K562 (cell line): ENCODE measurements at regions not wholly inside any gene's neighbourhood (a gene's known extent, or its start where the extent isn't known, plus 50 kb on each side); places are given as distances from the start of the nearest gene placed in this dataset.

ENCODE experiments used
- BCL6 ChIP-seq: fragments of 250-450 bp; sonication (Bioruptor Pico); IDR thresholded peaks from 2 replicates; pipeline ENCODE4 v1.4.0; 2020
- CCNT2 ChIP-seq: IDR thresholded peaks from 2 replicates; pipeline ENCODE4 v1.6.1; 2011; ENCODE audit warnings: borderline replicate concordance, low read depth, mild to moderate bottlenecking, moderate library complexity, mixed read lengths, low read length; ENCODE audit not compliant: insufficient read length; ENCODE audit errors: extremely low read depth
- CHD4 ChIP-seq: fragments of 200-600 bp; sonication (generic); IDR thresholded peaks from 3 replicates; pipeline ENCODE4 v1.6.1; 2012; ENCODE audit warnings: low read depth, mild to moderate bottlenecking, mixed read lengths, low read length, inconsistent platforms; ENCODE audit not compliant: insufficient read depth, insufficient replicate concordance, poor library complexity, severe bottlenecking
- COPS2 ChIP-seq: fragments of 450-650 bp; conservative IDR thresholded peaks from 2 replicates; pipeline ENCODE4 v1.6.1; 2016; ENCODE audit warnings: mild to moderate bottlenecking, moderate library complexity
- EP300 ChIP-seq: IDR thresholded peaks from 2 replicates; pipeline ENCODE4 v1.6.1; 2012; ENCODE audit warnings: low read length, improper control_type of control experiment
- ILF3 ChIP-seq: fragments of 450-650 bp; IDR thresholded peaks from 2 replicates; pipeline ENCODE4 v1.6.1; 2018; ENCODE audit warnings: antibody characterized with exemption, mild to moderate bottlenecking, moderate library complexity, borderline replicate concordance
- NR3C1 ChIP-seq: sonication (generic); formaldehyde crosslinking; IDR thresholded peaks from 2 replicates; pipeline ENCODE4 v1.8.1; 2022; ENCODE audit warnings: missing genetic modification reagents
- PHB2 ChIP-seq: fragments of 450-650 bp; IDR thresholded peaks from 2 replicates; pipeline ENCODE4 v1.6.1; 2017; ENCODE audit warnings: low read depth
- POLR3A ChIP-seq: IDR thresholded peaks from 2 replicates; pipeline ENCODE4 v1.6.1; 2011; ENCODE audit warnings: borderline replicate concordance, mild to moderate bottlenecking, moderate library complexity; ENCODE audit not compliant: insufficient read length, insufficient read depth; ENCODE audit errors: extremely low read depth
- RBM14 ChIP-seq: fragments of 200-400 bp; formaldehyde crosslinking; IDR thresholded peaks from 2 replicates; pipeline ENCODE4 v1.6.1; 2018; ENCODE audit warnings: low read depth, mild to moderate bottlenecking, low read length, moderate library complexity, borderline replicate concordance; ENCODE audit not compliant: insufficient read depth
- SRF ChIP-seq, 2 experiments: fragments of 250-450, 450-650 bp in 1 of 2; sonication (Bioruptor Pico) in 1 of 2; sonication (generic) in 1 of 2; formaldehyde crosslinking; IDR thresholded peaks; 2 replicates each; pipeline versions ENCODE4 v1.5.0 to v1.5.1; 2020 to 2022; ENCODE audit warnings: mild to moderate bottlenecking in 1 of 2, missing genetic modification reagents in 1 of 2
- TAL1 ChIP-seq: fragments of 450-650 bp; IDR thresholded peaks from 2 replicates; pipeline ENCODE4 v1.6.1; 2016; ENCODE audit warnings: mild to moderate bottlenecking
- TEAD1 ChIP-seq, 2 experiments: fragments of 450-650 bp in 1 of 2; sonication (generic) in 1 of 2; formaldehyde crosslinking; IDR thresholded peaks; 2 replicates each; pipeline versions ENCODE4 v1.4.0 to v1.8.0; 2020 to 2022; ENCODE audit warnings: mild to moderate bottlenecking in 2 of 2, missing genetic modification reagents in 1 of 2
- THRB ChIP-seq: fragments of 450-650 bp; formaldehyde crosslinking; conservative IDR thresholded peaks from 2 replicates; pipeline ENCODE4 v1.4.0; 2022; ENCODE audit warnings: mild to moderate bottlenecking, missing genetic modification characterization
- XRCC3 ChIP-seq: fragments of 450-650 bp; IDR thresholded peaks from 2 replicates; pipeline ENCODE4 v1.6.1; 2017; ENCODE audit warnings: mild to moderate bottlenecking, moderate library complexity
- ZFPM2 ChIP-seq: fragments of 250-450 bp; sonication (Bioruptor Pico); IDR thresholded peaks from 2 replicates; pipeline ENCODE4 v1.5.1; 2022; ENCODE audit warnings: mild to moderate bottlenecking
- ZNF354B ChIP-seq: fragments of 250-450 bp; sonication (Bioruptor Pico); IDR thresholded peaks from 2 replicates; pipeline ENCODE4 v1.4.0; 2020
- ZNF79 ChIP-seq: fragments of 250-450 bp; sonication (Bioruptor Pico); IDR thresholded peaks from 2 replicates; pipeline ENCODE4 v1.4.0; 2020; ENCODE audit warnings: low read depth, mild to moderate bottlenecking, moderate library complexity
- TF ChIP-seq, protein P1 (sequence below): fragments of 450-650 bp; formaldehyde crosslinking; IDR thresholded peaks from 2 replicates; pipeline ENCODE4 v1.4.0; 2022; ENCODE audit warnings: mild to moderate bottlenecking, moderate library complexity
- TF ChIP-seq, protein P2 (sequence below), 3 experiments: fragments of 200-800 bp in 1 of 3; sonication (Bioruptor generic) in 1 of 3; sonication (generic) in 1 of 3; formaldehyde crosslinking in 1 of 3; IDR thresholded peaks; 2 replicates each; pipeline versions ENCODE4 v1.6.1 to v1.8.0; 2016 to 2022; ENCODE audit warnings: mild to moderate bottlenecking in 2 of 3, missing compliant biosample characterization in 2 of 3, missing genetic modification characterization in 2 of 3, missing genetic modification reagents in 1 of 3
- TF ChIP-seq, protein P3 (sequence below): fragments of 250-450 bp; sonication (Bioruptor Pico); IDR thresholded peaks from 2 replicates; pipeline ENCODE4 v1.6.1; 2021; ENCODE audit warnings: mild to moderate bottlenecking
- TF ChIP-seq, protein P4 (sequence below): fragments of 250-450 bp; sonication (Bioruptor Pico); IDR thresholded peaks from 2 replicates; pipeline ENCODE4 v1.5.0; 2022; ENCODE audit warnings: mild to moderate bottlenecking

DNA sequence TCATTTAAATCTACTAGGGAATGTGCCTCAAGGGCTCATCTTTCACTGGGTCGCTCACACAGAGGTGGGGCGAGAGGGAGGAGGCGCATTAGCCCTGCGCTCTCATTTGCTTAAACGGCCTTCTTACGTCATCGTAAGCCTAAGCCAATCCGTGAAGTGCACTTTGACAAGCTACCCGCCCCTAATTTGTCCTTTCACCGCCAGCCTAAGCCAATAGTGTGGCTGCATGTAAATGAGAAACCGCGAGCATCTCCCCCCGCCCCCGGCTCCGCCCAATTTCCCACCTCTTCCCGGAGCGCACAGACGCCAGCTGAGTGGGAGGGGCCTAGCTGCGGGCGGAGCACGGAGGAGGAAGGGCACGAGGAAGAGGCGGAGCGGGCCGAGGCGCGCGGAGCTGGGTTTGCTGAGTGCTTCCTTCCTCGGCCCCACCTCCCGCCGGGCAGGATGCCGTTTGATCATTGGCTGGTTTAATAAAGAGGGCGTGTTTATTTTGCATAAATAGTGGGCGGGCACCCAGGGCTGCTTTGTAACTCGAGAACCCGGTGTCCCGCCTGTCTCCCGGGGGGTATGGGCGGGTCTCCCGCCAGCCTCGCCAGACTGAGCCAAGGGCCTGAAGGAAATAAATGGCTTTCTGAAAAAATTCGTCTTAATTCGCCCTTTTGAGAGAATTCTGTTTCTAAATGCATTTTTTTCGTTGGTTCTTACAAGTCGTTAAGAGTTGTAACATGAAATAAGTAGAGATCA lies 289.6 kb upstream of the NFE2L3 start (continued):
- peak; percentile 86 for TF ChIP-seq CCNT2
- TF ChIP-seq, protein P1, sequence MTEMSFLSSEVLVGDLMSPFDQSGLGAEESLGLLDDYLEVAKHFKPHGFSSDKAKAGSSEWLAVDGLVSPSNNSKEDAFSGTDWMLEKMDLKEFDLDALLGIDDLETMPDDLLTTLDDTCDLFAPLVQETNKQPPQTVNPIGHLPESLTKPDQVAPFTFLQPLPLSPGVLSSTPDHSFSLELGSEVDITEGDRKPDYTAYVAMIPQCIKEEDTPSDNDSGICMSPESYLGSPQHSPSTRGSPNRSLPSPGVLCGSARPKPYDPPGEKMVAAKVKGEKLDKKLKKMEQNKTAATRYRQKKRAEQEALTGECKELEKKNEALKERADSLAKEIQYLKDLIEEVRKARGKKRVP (CRISPR knock-in tag), result no peak
- peak in 1 of 2 experiments; percentile 79; a peak in 2 of 4 replicates for TF ChIP-seq SRF (CRISPR knock-in tag; IDR thresholded peaks at IDR 0.05)
- TF ChIP-seq CHD4, result no peak
- no peak for TF ChIP-seq ZNF354B (CRISPR knock-in tag)
- TF ChIP-seq XRCC3, result no peak
- TF ChIP-seq, protein P2, sequence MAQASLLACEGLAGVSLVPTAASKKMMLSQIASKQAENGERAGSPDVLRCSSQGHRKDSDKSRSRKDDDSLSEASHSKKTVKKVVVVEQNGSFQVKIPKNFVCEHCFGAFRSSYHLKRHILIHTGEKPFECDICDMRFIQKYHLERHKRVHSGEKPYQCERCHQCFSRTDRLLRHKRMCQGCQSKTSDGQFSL (CRISPR knock-in tag; IDR thresholded peaks at IDR 0.05), result no peak
- TF ChIP-seq, protein P2 (tag; IDR thresholded peaks at IDR 0.05), result no peak
- peak; percentile 23 to 87; a peak in 2 of 4 replicates for TF ChIP-seq TEAD1 (CRISPR knock-in tag; IDR thresholded peaks at IDR 0.05)
- TF ChIP-seq, protein P3, sequence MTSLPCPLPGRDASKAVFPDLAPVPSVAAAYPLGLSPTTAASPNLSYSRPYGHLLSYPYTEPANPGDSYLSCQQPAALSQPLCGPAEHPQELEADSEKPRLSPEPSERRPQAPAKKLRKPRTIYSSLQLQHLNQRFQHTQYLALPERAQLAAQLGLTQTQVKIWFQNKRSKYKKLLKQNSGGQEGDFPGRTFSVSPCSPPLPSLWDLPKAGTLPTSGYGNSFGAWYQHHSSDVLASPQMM (CRISPR knock-in tag), result no peak
- no peak for TF ChIP-seq TAL1
- TF ChIP-seq ZNF79, result no peak
- TF ChIP-seq, protein P4, sequence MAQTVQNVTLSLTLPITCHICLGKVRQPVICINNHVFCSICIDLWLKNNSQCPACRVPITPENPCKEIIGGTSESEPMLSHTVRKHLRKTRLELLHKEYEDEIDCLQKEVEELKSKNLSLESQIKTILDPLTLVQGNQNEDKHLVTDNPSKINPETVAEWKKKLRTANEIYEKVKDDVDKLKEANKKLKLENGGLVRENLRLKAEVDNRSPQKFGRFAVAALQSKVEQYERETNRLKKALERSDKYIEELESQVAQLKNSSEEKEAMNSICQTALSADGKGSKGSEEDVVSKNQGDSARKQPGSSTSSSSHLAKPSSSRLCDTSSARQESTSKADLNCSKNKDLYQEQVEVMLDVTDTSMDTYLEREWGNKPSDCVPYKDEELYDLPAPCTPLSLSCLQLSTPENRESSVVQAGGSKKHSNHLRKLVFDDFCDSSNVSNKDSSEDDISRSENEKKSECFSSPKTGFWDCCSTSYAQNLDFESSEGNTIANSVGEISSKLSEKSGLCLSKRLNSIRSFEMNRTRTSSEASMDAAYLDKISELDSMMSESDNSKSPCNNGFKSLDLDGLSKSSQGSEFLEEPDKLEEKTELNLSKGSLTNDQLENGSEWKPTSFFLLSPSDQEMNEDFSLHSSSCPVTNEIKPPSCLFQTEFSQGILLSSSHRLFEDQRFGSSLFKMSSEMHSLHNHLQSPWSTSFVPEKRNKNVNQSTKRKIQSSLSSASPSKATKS (CRISPR knock-in tag), result no peak
- no peak for TF ChIP-seq COPS2
- no peak for TF ChIP-seq THRB (CRISPR knock-in tag)
- 0 out of 2 replicates have a peak, but pooled peaks have one; percentile 5 for TF ChIP-seq EP300
- TF ChIP-seq ILF3, result no peak
- TF ChIP-seq ZFPM2 (CRISPR knock-in tag), result no peak
- TF ChIP-seq POLR3A, result no peak
- TF ChIP-seq PHB2, result no peak
- TF ChIP-seq BCL6 (CRISPR knock-in tag), result no peak
- no peak for TF ChIP-seq RBM14
- no peak for TF ChIP-seq NR3C1 (CRISPR knock-in tag)
